RWPE2 (cell line): ENCODE measurements at regions not wholly inside any gene's neighbourhood (a gene's known extent, or its start where the extent isn't known, plus 50 kb on each side); places are given as distances from the start of the nearest gene placed in this dataset.

Source experiments
- ATAC-seq: fragments of 200-7000 bp; cut with Tn5 transposase; 3 replicates; pipeline ENCODE4 v1.9.1; 2021; ENCODE audit warnings: low read depth
- DNase-seq: peaks from one replicate; pipeline ENCODE4 v3.0.0-alpha.2; 2020; ENCODE audit warnings: low spot score
- H3K27ac ChIP-seq: fragments of 450-650 bp; 2 replicates; pipeline ENCODE4 v1.5.1; 2017; ENCODE audit warnings: mild to moderate bottlenecking; ENCODE audit not compliant: poor library complexity, severe bottlenecking
- H3K27me3 ChIP-seq: fragments of 250-450 bp; sonication (Bioruptor Pico); 2 replicates; pipeline ENCODE4 v1.5.1; 2021; ENCODE audit warnings: mild to moderate bottlenecking, moderate library complexity; ENCODE audit not compliant: insufficient read depth, poor library complexity, severe bottlenecking
- H3K36me3 ChIP-seq: fragments of 250-450 bp; sonication (Bioruptor Pico); 2 replicates; pipeline ENCODE4 v1.5.1; 2020; ENCODE audit warnings: low read depth, mild to moderate bottlenecking, moderate library complexity
- H3K4me1 ChIP-seq: fragments of 250-450 bp; sonication (Bioruptor Pico); 2 replicates; pipeline ENCODE4 v1.5.1; 2021; ENCODE audit warnings: mild to moderate bottlenecking, moderate library complexity; ENCODE audit not compliant: insufficient read depth, poor library complexity, severe bottlenecking
- H3K4me3 ChIP-seq: fragments of 250-450 bp; sonication (Bioruptor Pico); 2 replicates; pipeline ENCODE4 v1.5.1; 2021; ENCODE audit warnings: mild to moderate bottlenecking, moderate library complexity; ENCODE audit not compliant: severe bottlenecking
- H3K9me3 ChIP-seq: fragments of 250-450 bp; sonication (Bioruptor Pico); 2 replicates; pipeline ENCODE4 v1.5.1; 2021; ENCODE audit warnings: mild to moderate bottlenecking, moderate library complexity; ENCODE audit not compliant: severe bottlenecking
- CTCF ChIP-seq: fragments of 450-650 bp; IDR thresholded peaks from one replicate; pipeline ENCODE4 v1.5.1; 2017; ENCODE audit warnings: mild to moderate bottlenecking, moderate library complexity; ENCODE audit not compliant: poor library complexity, severe bottlenecking

- no peak for TF ChIP-seq CTCF
- peaks cover 6% of the 10 kb centered on the region for H3K4me1 ChIP-seq
- H3K4me3 ChIP-seq: no peak overlapping the region
- peak; percentile 65 for ATAC-seq
- no peaks in the 10 kb centered on the region for H3K36me3 ChIP-seq
- no peak for DNase-seq
- H3K27me3 ChIP-seq: no peaks in the 10 kb centered on the region
- H3K27ac ChIP-seq: no peak overlapping the region
- no peaks in the 10 kb centered on the region for H3K9me3 ChIP-seq
These were observed 530.1 kb downstream of the HAO1 start for GRCh38 chr20:7410150-7410549.

- DNase-seq: no peak
These were observed 529.2 kb downstream of the HAO1 start for GRCh38 chr20:7411075-7411474.

GRCh38 chr20:7415427-7415826, 524.8 kb downstream of the HAO1 start:
- Histone ChIP-seq H3K9me3 (no peaks in the 10 kb centered on the region), H3K27ac (no peak overlapping the region), H3K4me3 (no peak overlapping the region), H3K4me1 (peaks cover 1% of the 10 kb centered on the region), H3K27me3 (no peaks in the 10 kb centered on the region), H3K36me3 (no peaks in the 10 kb centered on the region)
- no peak for DNase-seq
- ATAC-seq: no peak
- TF ChIP-seq CTCF: no peak

More at GRCh38 chr20:7411075-7411474, 529.2 kb downstream of the HAO1 start:
- Histone ChIP-seq H3K4me3 (no peak overlapping the region), H3K27ac (no peak overlapping the region), H3K36me3 (no peaks in the 10 kb centered on the region), H3K27me3 (no peaks in the 10 kb centered on the region), H3K4me1 (peaks cover 6% of the 10 kb centered on the region), H3K9me3 (no peaks in the 10 kb centered on the region)
- no peak for ATAC-seq
- no peak for TF ChIP-seq CTCF

- DNase-seq: no peak
- H3K4me3 ChIP-seq: no peak overlapping the region
- H3K27ac ChIP-seq: no peak overlapping the region
- H3K9me3 ChIP-seq: no peaks in the 10 kb centered on the region
- no peak for ATAC-seq
- H3K4me1 ChIP-seq: no peaks in the 10 kb centered on the region
- no peak for TF ChIP-seq CTCF
- no peaks in the 10 kb centered on the region for H3K27me3 ChIP-seq
- no peaks in the 10 kb centered on the region for H3K36me3 ChIP-seq
These were observed 523.9 kb downstream of the HAO1 start for GRCh38 chr20:7416382-7416781.

GRCh38 chr20:7420345-7420744, 519.9 kb downstream of the HAO1 start:
- TF ChIP-seq CTCF: no peak
- Histone ChIP-seq H3K4me1 (no peaks in the 10 kb centered on the region), H3K36me3 (no peaks in the 10 kb centered on the region), H3K4me3 (no peak overlapping the region), H3K27ac (no peak overlapping the region), H3K9me3 (no peaks in the 10 kb centered on the region), H3K27me3 (no peaks in the 10 kb centered on the region)
- ATAC-seq (no peak), DNase-seq (no peak)
